ENCODE measurements at regions not wholly inside any gene's neighbourhood (a gene's known extent, or its start where the extent isn't known, plus 50 kb on each side); places are given as distances from the start of the nearest gene placed in this dataset.

DNA sequence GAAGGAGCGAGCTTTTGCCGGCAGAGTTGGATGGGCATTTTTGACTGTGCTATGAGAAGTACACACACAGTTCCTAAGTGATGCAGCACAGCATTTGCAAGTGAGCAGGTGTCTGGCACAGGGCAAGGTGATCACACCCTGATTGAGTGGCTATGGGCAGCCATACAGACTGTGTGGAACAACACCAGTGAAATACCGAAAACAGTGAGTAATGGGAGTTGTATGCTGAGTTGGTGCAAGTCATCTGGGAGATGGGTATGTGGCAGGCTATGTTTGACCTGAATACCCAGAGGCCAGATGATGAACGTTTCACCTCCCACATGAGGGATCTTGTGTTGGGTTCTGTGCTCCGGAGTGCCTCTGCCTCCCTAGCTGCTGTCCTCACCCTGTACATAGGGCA, 53.5 kb upstream of the TIPARP start:
- no peak for DNase-seq

DNA sequence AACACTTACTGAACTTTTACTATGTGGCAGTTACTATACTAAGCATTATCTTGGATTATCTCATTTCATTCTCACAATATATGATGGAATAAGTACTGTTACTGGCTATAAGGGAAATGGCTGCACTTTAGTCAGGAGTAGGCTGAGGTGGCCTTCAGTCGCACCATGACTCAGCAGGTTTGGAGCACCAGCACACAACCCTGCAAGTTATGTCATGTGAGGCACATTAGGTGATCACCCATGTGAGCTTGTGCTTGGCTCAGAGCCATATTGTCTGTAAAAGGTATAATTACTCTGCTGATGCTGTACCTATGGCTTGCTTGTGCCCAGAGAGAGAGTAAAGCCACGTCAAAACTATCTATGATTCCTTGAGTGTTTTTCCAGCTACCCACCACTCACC, 54.1 kb upstream of the TIPARP start:
- peak; percentile 61 for DNase-seq

DNA sequence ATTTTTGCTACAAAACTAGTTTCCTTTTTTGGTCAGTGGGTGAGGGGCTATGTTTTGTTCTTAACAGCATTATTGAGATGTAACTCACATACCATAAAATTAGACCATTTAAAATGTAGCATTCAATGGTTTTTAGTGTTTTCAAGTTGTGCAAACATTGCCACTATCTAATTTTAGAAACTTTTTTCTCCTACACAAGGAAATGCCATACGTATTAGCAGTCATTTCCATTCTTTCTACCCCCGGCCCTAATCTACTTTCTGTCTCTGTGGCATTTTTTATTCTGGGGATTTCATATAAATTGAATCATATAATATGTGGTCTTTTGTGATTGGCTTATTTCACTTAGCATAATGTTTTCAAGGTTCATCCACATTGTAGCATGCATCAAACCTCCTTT, 55.0 kb upstream of the TIPARP start:
- no peak for DNase-seq

DNA sequence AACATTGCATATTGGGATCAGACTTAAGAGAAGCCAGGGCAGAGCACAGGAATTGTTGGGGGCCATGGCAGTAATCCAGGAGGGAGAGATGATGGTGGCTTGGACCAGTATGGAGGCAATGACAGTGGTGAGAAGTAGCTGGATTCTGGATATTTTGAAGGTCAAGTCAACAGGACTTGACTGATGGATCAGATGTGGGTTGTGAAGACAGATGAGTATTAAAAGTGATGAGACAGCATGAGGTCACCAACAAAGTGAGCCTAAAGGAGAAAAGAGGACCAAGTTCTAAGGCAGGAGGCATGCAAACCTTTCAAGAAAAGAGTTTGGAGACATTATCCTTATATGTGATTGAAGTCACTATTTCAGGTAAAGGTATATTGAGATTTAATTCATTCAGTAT, 56.6 kb upstream of the TIPARP start:
- DNase-seq, result no peak

DNA sequence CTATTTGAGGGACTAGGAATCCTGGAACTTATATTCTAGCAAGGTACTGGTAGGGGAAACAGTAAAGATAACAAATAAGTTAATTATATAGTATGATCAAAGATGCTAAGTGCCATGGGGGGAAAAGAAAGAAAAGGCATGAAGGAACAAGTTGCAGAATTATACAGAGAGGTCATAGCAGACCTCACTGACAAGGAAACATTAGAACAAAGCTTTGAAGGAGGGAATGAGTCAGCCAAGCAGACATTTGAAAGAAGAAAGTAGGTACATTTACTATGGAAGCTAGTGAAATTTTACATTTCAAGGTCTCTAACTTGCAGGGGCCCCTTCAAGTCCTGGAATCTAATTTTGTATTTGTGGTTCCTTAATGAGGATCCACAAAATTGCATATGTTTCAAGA, 57.2 kb upstream of the TIPARP start:
- no peak for DNase-seq

DNA sequence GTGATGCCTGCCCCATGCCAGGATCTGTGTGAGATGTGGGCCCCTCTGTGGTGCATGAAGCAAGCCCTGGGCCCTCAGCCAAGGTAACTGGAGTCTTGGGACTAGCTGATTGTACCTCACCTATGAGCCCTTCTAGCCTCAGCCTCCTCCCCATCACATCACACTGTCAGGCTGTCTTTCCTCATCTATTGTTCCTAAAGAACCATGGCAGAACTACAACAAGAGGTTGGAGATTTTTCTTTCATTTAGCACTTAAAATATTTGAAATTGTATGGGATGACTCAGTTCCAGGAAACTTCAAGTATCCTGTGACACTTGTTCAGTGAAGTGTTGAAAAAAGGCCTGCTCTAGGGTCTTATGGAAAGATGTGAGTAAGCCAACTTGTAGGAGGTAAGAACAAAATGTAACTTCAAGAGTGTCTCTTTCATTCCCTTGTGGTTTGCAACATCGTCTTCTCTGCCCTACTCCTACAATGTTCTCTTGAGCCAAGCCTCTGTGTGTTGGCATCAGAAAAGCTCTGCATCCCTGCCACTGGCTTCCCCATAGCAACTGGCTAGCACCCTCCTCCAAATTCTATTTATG, 58.7 kb upstream of the TIPARP start:
- DNase-seq, result peak; percentile 8

DNA sequence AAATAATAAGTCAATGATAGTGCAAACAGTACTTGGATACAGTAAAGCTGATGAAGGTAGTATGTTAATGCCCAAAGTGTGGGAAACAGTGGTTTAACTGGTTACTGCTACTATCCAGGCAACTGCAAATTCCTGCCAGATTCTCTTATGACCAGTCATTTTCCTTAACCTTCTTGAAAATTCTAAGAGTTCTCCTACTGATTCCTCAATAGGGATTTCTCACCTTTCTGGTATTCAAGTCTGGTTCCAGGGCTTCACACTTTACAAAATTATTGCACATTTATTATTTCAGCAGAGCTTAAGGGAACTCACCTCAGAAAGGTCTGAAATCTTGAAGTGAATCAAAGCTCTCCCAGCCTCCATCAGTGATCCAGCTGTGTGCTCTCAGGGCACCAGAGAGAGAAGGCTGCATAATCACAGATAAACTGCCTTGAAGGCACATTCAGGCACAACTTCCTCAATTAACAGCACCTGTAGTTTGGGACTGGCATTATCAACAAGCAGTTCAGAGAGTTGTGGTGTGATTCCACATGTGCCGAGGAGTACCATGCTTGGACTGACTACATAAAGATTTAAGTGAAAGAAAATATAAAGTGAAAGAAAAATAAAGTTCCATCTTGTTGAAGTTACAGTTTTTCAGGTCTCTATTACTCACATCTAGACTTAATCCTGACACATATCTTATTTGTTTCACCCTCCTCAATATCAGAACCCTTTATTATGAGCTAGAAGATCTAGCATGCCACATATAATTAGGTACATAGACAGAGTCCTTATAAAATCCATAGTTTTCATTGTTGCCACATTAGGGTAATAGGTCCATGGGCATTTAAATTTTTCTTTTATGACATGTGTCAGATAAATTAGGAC, 59.5 kb upstream of the TIPARP start:
- no peak for DNase-seq

DNA sequence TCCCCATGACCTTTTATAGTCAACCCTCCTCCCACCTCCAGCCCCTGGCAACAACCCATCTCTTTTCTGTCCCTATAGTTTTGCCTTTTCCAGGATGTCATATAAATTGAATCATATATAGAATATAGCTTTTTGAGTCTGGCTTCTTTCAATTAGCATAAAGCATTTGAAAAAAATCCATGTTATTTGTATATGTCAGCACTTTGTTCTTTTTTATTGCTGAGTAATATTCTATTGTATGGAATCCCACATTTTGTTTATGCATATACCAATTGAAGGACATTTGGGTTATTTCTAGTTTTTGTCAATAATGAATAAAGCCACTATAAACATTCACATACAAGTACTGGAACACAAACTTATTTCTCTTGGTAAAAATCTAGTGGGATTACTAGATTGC, 58.0 kb upstream of the SSR3 start:
- no peak for DNase-seq

DNA sequence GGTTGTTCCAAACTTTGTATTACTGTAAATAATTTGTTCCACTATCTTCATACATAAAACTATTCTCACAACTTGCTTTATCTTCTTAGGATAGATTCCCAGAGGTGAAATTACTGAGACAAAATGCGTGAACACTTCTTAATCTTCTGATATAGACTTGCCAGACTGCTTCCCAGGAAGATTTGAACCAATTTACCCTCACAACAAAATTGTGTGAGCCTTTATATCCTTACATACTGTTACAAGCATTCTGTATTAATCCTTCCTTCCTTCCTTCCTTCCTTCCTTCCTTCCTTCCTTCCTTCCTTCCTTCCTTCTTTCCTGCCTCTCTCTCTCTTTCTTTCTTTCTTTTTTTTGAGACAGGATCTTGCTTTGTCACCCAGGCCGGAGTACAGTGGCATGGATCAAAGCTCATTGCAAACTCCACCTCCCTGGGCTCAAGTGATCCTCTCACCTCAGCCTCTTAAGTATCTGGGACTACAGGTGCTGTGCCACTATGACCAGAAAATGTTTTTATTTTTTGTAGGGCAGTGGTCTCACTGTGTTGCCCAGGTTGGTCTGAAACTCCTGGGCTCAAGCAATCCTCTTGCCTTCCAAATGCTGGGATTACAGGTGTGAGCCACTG, 57.1 kb upstream of the SSR3 start:
- peak; percentile 42 for DNase-seq

DNA sequence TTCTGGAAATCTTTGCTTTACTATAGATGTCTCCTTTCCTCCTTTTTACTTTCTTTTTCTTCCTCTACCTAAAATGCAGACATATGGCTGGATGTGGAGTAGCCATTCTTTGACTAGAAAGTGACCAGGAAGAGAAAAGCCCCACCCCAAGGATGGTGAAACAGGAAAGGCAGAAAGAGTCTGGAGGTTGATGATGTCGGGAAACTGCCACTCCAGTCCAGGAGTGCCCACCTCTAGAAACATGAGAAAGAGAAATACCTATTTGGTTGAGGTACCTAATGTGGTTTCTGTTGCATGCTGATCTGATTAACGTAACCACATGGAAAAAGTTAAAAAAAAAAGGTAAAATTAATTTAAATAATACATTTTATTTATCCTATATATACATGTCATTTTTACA, 55.2 kb upstream of the SSR3 start:
- no peak for DNase-seq

DNA sequence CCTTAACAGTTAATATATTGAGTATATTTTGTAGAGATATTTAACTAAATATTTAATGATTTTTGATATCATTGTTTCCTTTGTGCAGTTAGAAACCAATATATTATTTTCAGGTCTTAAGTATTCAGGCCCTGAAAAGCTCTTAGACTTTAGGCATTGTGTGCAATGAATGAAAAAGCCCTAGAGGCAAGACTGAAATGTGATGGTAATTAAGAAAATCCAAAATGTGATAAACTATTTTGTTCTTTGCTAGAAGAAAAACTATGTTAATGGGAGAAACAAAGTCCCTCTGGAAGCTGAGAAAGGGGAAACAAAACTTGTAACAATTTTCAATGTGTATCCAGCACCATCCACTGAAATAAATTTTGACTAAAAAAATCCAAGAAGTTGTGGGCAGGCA, 54.6 kb upstream of the SSR3 start:
- no peak for DNase-seq

DNA sequence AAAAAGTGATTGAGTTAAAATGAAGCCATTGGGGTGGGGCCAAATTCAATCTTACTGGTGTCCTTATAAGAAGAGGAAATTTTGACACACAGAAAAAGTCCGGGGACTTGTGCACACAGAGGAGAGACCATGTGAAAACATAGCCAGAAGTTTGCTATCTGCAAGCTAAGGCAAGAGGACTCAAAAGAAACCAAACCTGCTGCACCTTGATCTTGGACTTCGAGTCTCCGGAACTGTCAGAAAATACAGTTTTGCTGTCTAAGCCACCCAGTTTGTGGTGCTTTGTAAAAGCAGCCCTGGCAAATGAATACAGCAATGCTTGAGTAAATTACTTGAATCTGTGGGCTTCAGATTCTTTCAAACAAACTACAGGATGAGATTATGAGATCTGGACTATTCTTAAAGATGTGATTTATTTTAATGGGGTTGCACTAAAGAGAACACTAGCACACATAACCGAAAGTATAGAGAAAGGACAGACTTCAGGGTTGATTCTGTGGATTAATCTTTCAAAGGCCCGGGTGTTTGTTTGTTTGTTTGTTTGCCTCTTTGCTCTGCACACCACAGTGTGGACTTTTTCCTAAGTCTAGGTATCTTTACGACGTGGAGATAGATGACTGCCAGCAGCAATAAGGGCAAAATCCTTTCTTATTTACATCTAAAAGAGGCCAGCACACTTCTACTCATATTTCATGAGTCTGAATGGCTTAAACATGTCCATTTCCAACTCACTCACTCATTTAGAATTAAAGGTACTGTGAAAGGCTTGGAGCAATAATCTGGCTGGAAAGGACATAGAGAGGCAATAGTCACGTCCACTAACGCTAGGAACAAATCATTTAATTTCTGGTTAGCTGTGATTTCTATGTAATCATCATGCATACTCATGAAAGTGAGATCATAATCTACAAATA, 53.9 kb upstream of the SSR3 start:
- DNase-seq, result no peak

DNA sequence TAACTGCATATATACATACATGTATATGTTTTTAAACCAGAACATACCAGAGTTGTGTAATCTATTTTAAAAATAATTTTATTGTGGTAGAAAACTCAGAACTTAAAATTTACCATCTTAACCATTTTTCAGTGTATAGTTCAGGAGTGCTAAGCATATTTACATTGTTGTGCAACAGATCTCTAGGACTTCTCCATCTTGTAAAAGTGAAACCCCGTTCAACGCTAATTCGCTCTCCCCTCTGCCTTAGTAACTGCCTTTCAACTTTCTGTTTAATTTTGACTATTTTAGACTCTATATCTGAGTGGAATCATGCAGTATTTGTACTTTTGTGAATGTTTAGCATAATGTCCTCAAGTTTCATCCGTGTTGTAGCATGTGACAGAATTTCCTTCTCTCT, 51.8 kb upstream of the SSR3 start:
- DNase-seq, result no peak

DNA sequence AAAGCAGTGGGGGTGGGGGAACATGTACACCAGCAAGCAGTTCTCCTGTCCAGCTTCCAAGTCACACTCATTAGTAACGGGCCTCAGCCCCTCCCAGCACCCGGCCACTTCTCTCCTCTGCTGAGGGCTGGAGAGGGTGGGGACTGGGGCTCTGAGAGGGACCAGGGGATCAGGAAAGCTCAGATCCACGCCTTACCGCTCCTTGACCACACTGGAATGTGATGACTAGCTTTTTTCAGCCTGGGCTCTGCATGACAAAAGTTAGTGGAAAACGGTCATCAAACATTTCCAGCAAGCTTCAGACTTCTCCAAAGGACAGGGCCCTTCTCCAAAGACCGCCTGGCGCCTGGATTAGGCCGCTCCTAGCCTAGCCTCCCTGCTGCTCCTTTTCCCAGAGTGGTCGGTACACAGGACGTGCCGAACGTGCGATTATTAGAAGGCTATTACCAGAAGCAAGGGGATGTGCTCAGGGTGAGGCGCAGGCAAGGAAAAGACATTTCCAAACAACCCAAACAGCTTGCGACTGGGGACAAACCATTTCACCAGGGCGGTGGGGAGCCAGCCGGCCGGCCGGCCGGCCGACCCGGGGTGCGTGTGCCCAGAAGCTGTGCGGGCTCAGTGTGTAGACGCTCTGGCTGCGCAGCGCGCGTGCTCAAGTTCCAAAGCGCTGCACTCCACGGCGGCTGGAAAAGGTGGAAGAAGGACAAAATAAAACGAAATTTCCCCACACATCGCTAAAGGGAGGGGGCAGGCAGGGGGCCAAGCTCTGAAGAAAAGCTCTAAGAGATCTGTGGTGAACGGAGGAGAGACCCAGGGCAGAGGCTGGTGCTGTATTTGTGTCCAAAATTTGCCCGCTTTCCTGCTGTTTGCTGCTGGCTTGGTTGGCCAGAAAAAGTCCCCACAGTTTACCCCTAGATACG, 51.0 kb upstream of the SSR3 start:
- no peak for DNase-seq

DNA sequence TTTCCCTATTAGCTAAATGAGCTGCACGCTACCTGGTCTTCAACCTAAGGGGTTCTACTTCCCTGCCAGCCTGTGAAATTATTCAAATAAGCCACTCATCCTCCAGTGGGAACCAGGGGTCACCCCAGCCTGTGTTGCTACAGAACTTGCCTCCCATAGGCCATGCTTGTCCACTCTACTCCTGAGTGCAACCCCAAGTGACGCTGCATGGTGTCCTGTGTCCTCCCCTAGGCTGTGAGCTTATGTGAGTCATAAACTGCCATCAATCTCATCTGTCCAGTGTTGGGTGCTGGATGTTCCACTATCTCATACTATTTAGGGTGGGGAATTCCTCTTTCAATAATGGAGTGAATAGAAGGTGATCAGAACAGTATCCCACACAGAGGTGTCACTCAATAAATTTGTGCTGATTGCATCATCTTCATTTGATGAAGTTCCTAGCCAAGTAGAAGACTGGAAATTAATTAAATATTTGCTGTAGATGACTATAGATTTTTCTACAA, 49.8 kb upstream of the SSR3 start:
- no peak for DNase-seq

Measured in NCI-H510A treated with DMSO at 0.1 percent for 48 hours (cell line).